B cell (primary cell): ENCODE measurements at regions not wholly inside any gene's neighbourhood (a gene's known extent, or its start where the extent isn't known, plus 50 kb on each side); places are given as distances from the start of the nearest gene placed in this dataset.

Experiments used
- ATAC-seq: fragments of 200-7000 bp; cut with Tn5 transposase; one replicate; pipeline ENCODE4 v1.10.0; 2021; ENCODE audit warnings: low read depth, mild to moderate bottlenecking, moderate number of reproducible peaks, moderate library complexity
- CTCF ChIA-PET: fragments of 350-600 bp; sonication (Branson Sonifier 250); formaldehyde crosslinking; loops from one replicate; lab custom pipeline; 2021; ENCODE audit warnings: antibody characterized with exemption, inconsistent platforms; lab: Charles Lee
- POLR2A ChIA-PET: fragments of 350-600 bp; sonication (Branson Sonifier 250); formaldehyde crosslinking; loops from one replicate; lab custom pipeline; 2021; ENCODE audit warnings: antibody characterized with exemption; lab: Charles Lee
- DNase-seq: peaks from one replicate; pipeline ENCODE4 v3.0.0; 2013
- H2AFZ ChIP-seq: 2 replicates; pipeline ENCODE4 v1.6.1; 2012; ENCODE audit warnings: mild to moderate bottlenecking, low read depth, low read length; ENCODE audit not compliant: insufficient read depth, poor library complexity, severe bottlenecking
- H3K27ac ChIP-seq, 2 donors: 1 replicate in 1 of 2; 2 replicates in 1 of 2; pipeline ENCODE4 v1.5.1; 2012 to 2013; ENCODE audit warnings: low read length in 2 of 2, mild to moderate bottlenecking in 2 of 2, moderate library complexity in 1 of 2
- H3K27me3 ChIP-seq, 4 experiments: fragments of 200-600 bp in 1 of 4; sonication (generic) in 1 of 4; replicated peaks in 1 of 4; 1 replicate in 2 of 4; 2 replicates in 2 of 4; pipeline versions ENCODE4 v1.6.1 to v1.7.0; 2013 to 2016; ENCODE audit warnings: low read length in 3 of 4, mild to moderate bottlenecking in 2 of 4, mixed read lengths in 1 of 4, moderate library complexity in 1 of 4; ENCODE audit not compliant: insufficient read depth in 4 of 4, control insufficient read depth in 3 of 4; ENCODE audit errors: control extremely low read depth in 1 of 4
- H3K36me3 ChIP-seq, 2 experiments: replicated peaks in 1 of 2; 1 replicate in 1 of 2; 2 replicates in 1 of 2; pipeline versions ENCODE4 v1.6.1 to v1.7.1; 2013; ENCODE audit warnings: low read length in 1 of 2; ENCODE audit not compliant: insufficient read depth in 2 of 2, control insufficient read depth in 1 of 2; ENCODE audit errors: control extremely low read depth in 1 of 2, extremely low read depth in 1 of 2
- H3K4me1 ChIP-seq, 2 donors: fragments of 200-600 bp in 1 of 2; sonication (generic) in 1 of 2; 1 replicate in 1 of 2; 2 replicates in 1 of 2; pipeline versions ENCODE4 v1.5.1 to v1.6.1; 2013 to 2017; ENCODE audit warnings: low read length in 2 of 2; ENCODE audit not compliant: control insufficient read depth in 2 of 2, insufficient read depth in 2 of 2
- H3K4me2 ChIP-seq: replicated peaks from 2 replicates; pipeline ENCODE3; 2012; ENCODE audit warnings: mild to moderate bottlenecking, low read depth, low read length; ENCODE audit not compliant: poor library complexity, severe bottlenecking
- H3K4me3 ChIP-seq, 5 experiments: fragments of 200-600 bp in 1 of 5; sonication (generic) in 1 of 5; 1 replicate in 3 of 5; 2 replicates in 2 of 5; pipeline versions ENCODE4 v1.5.1 to v1.7.0; 2011 to 2016; ENCODE audit warnings: low read length in 4 of 5, mild to moderate bottlenecking in 4 of 5, low read depth in 2 of 5, control low read depth in 1 of 5, moderate library complexity in 1 of 5; ENCODE audit not compliant: insufficient read depth in 1 of 5; ENCODE audit errors: control extremely low read depth in 1 of 5, extremely low read depth in 1 of 5
- H3K79me2 ChIP-seq: fragments of 200-600 bp; sonication (generic); one replicate; pipeline ENCODE4 v1.6.0; 2016; ENCODE audit warnings: low read length; ENCODE audit not compliant: control insufficient read depth, insufficient read depth
- H3K9ac ChIP-seq: fragments of 200-600 bp; sonication (generic); 2 replicates; pipeline ENCODE4 v1.6.1; 2017; ENCODE audit warnings: mild to moderate bottlenecking, low read length, moderate library complexity
- H3K9me3 ChIP-seq, 3 donors: one replicate each; pipeline versions ENCODE4 v1.6.1 to v1.7.1; 2013; ENCODE audit warnings: low read length in 2 of 3; ENCODE audit not compliant: control insufficient read depth in 2 of 3, insufficient read depth in 1 of 3; ENCODE audit errors: control extremely low read depth in 1 of 3
- H4K20me1 ChIP-seq: 2 replicates; pipeline ENCODE4 v1.6.0; 2012; ENCODE audit warnings: mild to moderate bottlenecking, low read length; ENCODE audit not compliant: insufficient read depth, control insufficient read depth, poor library complexity, severe bottlenecking
- H3K27ac Mint-ChIP-seq: one replicate; pipeline ENCODE4 v1.8.0; 2021; ENCODE audit warnings: mixed read lengths
- H3K27me3 Mint-ChIP-seq: one replicate; pipeline ENCODE4 v1.8.0; 2021; ENCODE audit warnings: mixed read lengths
- H3K4me1 Mint-ChIP-seq: one replicate; pipeline ENCODE4 v1.8.0; 2021; ENCODE audit warnings: mixed read lengths
- H3K4me3 Mint-ChIP-seq: one replicate; pipeline ENCODE4 v1.8.0; 2021; ENCODE audit warnings: mixed read lengths
- H3K9me3 Mint-ChIP-seq: one replicate; pipeline ENCODE4 v1.8.0; 2022; ENCODE audit warnings: mixed read lengths; ENCODE audit not compliant: insufficient read depth
- EZH2 ChIP-seq: IDR thresholded peaks from 2 replicates; pipeline ENCODE4 v1.6.1; 2012; ENCODE audit warnings: borderline replicate concordance, low read depth, mild to moderate bottlenecking, moderate library complexity, low read length; ENCODE audit not compliant: insufficient read depth, poor library complexity, severe bottlenecking
- WGBS: methylation state at CpG from one replicate; pipeline ENCODE4 v1.1.5; 2013; ENCODE audit warnings: missing lambda C conversion rate; ENCODE audit not compliant: insufficient coverage; 5-methylcytosine and 5-hydroxymethylcytosine counted together
- intact Hi-C: fragments of 100-400 bp; cut with micrococcal nuclease; formaldehyde crosslinking; loops from one replicate; pipeline ENCODE4 v1.10.0; 2022
- TF ChIP-seq, protein P1 (sequence below): fragments of 200-600 bp; IDR thresholded peaks from one replicate; pipeline ENCODE4 v1.8.0; 2022; ENCODE audit warnings: antibody characterized with exemption, mild to moderate bottlenecking

GRCh38 chr9:90445391-90445790 is 197.2 kb downstream of the DIRAS2 start:
- no peaks in the 10 kb centered on the region for H3K36me3 ChIP-seq
- Mint-ChIP-seq H3K4me3 (no peak overlapping the region), H3K27me3 (peaks cover 37% of the 10 kb centered on the region), H3K4me1 (no peaks in the 10 kb centered on the region), H3K27ac (no peak overlapping the region), H3K9me3 (no peaks in the 10 kb centered on the region)
- H4K20me1 ChIP-seq, result no peaks in the 10 kb centered on the region
- intact Hi-C loops, result no loop called here
- DNase-seq (no peak), ATAC-seq (no peak)
- no peaks in the 10 kb centered on the region for H3K4me1 ChIP-seq
- no peaks in the 10 kb centered on the region for H3K9me3 ChIP-seq
- TF ChIP-seq, protein P1, sequence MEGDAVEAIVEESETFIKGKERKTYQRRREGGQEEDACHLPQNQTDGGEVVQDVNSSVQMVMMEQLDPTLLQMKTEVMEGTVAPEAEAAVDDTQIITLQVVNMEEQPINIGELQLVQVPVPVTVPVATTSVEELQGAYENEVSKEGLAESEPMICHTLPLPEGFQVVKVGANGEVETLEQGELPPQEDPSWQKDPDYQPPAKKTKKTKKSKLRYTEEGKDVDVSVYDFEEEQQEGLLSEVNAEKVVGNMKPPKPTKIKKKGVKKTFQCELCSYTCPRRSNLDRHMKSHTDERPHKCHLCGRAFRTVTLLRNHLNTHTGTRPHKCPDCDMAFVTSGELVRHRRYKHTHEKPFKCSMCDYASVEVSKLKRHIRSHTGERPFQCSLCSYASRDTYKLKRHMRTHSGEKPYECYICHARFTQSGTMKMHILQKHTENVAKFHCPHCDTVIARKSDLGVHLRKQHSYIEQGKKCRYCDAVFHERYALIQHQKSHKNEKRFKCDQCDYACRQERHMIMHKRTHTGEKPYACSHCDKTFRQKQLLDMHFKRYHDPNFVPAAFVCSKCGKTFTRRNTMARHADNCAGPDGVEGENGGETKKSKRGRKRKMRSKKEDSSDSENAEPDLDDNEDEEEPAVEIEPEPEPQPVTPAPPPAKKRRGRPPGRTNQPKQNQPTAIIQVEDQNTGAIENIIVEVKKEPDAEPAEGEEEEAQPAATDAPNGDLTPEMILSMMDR, result no peak
- TF ChIP-seq EZH2, result no peak
- H2AFZ ChIP-seq, result no peak overlapping the region
- H3K27ac ChIP-seq, result no peak overlapping the region
- peaks cover 0 to 11% (median under 1%) of the 10 kb centered on the region in 4 experiments for H3K27me3 ChIP-seq
- no peak overlapping the region for H3K9ac ChIP-seq
- H3K79me2 ChIP-seq, result no peaks in the 10 kb centered on the region
- ChIA-PET CTCF (no interaction called here), POLR2A (no interaction called here)
- WGBS, result 67% methylated on average over 1 of the region's 3 CpGs
- H3K4me2 ChIP-seq, result no peak overlapping the region
- H3K4me3 ChIP-seq, result no peak overlapping the region

GRCh38 chr9:90446200-90446948 is 196.2 kb downstream of the DIRAS2 start:
- no peak for TF ChIP-seq EZH2
- TF ChIP-seq, protein P1, result no peak
- POLR2A ChIA-PET, result no interaction called here
- 58% methylated on average over 2 of the region's 7 CpGs for WGBS

More at GRCh38 chr9:90446200-90446948, 196.2 kb downstream of the DIRAS2 start:
- H3K36me3 ChIP-seq, result no peaks in the 10 kb centered on the region
- H3K9me3 ChIP-seq, result no peaks in the 10 kb centered on the region
- CTCF ChIA-PET, result no interaction called here
- no peak overlapping the region for H3K4me3 Mint-ChIP-seq
- intact Hi-C loops, result no loop called here
- peaks cover 31% of the 10 kb centered on the region for H3K27me3 Mint-ChIP-seq
- H4K20me1 ChIP-seq, result no peaks in the 10 kb centered on the region
- H3K9me3 Mint-ChIP-seq, result no peaks in the 10 kb centered on the region
- no peak overlapping the region for H3K4me3 ChIP-seq
- H3K4me1 Mint-ChIP-seq, result no peaks in the 10 kb centered on the region
- H3K27ac ChIP-seq, result no peak overlapping the region
- H3K27ac Mint-ChIP-seq, result no peak overlapping the region
- no peak overlapping the region for H3K9ac ChIP-seq
- no peak overlapping the region for H2AFZ ChIP-seq
- DNase-seq, result no peak
- peaks cover 0 to 11% (median under 1%) of the 10 kb centered on the region in 4 experiments for H3K27me3 ChIP-seq
- no peak for ATAC-seq
- no peaks in the 10 kb centered on the region for H3K79me2 ChIP-seq
- no peak overlapping the region for H3K4me2 ChIP-seq
- H3K4me1 ChIP-seq, result no peaks in the 10 kb centered on the region
